ENCODE measurements at regions not wholly inside any gene's neighbourhood (a gene's known extent, or its start where the extent isn't known, plus 50 kb on each side); places are given as distances from the start of the nearest gene placed in this dataset.
"Not testable (repeated sequence)": the region's sequence is repeated elsewhere in the genome, so short reads cannot be mapped to it uniquely, and the experiment has no call there.

DNA sequence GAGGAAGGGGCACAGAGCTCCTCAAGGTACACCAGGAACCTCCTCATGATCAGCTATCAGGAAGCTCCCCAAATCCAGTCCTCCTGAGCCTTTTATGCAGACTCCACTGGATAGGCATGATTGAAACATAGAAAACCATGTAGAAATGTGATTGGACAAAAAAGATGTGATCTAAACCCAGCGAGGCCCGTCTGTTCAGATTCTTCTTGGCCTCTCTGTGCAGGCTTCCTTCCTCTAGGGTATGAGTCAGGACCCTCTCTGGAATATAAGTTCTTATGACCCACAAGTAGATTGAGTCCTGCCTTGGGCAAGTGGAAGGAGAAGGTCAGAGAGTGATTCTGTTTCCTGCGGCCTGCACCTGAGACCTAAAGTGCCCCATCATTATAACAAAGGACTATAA, 166.3 kb downstream of the PHLDA1 start:
- DNase-seq (ENCODE audit: low read depth) = no peak

DNA sequence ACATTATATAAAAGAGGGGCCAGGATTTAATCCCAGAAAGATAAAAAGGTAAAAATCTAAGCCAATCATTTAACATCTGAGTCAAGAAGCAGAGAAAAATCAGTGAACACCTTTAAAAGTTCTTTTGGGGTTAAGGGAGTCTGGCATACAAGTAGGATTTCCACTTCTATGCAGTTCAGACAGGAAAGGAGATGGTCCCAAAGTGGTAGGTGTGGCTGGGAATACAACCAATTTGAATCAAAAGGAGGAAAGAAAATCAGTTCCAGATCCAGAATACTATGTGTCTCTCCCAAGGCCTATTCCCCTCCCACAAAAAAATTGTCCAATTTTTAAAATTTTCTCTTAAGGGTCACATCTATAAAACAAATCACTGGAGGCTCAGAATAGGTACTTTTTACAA, 167.4 kb downstream of the PHLDA1 start:
- no peak for DNase-seq (ENCODE audit: low read depth)

DNA sequence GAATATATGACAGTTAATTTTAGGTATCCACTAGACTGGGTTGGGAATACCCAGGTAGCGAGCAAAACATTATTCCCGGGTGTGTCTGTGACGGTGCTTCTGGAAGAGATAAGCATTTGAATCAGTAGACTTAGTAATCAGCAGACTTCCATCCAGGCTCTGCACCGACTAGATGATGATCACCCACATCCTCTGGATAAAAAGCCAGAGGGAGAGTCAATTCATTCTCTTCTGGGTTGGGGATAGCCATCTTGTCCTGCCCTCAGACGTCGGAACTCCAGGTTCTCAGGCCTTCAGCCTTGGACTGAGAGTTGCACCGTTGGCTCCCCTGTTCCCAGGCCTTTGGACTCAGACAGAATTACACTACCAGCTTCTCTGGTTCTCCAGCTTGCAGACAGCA, 168.0 kb downstream of the PHLDA1 start:
- no peak for DNase-seq (ENCODE audit: low read depth)

DNA sequence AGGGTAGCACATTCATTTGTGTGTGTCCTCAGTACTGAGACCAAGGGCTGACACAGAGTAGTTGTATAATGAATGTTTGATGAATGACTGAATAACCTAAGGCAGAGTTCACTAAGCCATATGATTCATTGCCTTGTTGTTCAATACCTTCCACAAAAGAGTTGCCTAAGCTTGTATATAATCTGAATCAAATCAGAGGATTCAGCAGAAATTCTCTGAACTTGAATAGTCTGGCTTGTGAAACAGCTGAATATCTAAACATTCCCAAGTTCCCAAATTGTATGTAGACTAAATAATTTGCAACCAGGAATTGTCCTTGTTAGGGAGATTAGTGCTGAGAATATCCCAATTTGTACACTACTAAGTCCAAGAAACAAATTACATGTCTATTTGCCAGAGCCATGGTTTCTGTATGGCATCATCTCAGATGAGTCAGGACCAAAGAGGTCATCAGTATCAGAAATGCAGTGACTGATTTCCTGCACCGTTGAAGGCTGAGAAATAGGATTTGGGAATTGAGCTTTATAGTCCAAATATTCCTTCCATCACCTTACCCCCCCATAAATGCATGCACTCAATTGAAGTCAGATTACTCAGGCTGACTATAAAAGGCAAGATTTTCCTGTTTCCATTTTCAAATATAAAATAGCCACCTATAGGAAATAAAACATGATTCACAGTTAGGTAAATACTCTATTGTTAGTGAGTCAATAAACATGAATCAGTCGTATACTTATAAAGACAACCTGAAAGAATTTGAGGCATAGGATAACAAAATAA, 168.7 kb downstream of the PHLDA1 start:
- peak; percentile 81 for DNase-seq (ENCODE audit: low read depth)

DNA sequence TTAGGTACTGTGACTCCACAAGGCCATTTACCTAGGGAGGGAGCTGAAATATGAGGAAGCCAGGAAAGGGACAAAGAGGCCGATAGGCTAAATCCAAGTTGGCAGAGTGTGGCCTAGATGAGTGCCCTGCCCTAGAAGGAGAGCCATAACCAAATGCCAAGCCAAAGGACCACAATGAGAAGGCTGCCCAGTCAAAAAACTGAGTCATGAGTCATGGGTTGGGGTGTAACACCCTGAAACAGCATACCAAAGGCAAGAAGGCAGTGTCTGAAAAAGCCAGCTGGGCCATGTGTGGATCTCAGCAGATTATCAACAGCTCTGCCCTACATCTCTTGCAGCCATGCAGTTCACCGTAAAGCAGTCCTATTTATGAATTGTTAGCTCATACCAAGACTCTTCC, 171.7 kb downstream of the PHLDA1 start:
- peak; percentile 46 for DNase-seq (ENCODE audit: low read depth)

DNA sequence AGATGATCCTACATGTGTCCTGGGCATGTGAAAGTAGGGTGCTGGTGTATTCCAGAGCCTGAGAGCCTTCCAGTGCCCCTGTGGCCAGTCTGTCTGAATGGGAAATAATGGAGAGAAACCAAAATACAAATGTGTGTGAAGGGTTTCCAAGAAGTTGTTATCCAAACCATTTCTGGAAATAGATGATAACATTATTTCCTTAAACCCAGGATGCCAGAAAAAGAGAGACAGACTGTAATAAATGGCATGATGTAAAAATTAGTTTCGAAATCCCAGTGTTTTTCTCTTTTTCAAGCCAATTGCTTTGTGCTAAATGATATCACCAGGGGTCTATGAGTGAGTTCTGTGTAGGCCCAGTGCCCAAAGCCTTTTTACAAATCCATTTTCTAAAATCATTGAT, 175.3 kb downstream of the PHLDA1 start:
- DNase-seq (ENCODE audit: low read depth) = no peak

DNA sequence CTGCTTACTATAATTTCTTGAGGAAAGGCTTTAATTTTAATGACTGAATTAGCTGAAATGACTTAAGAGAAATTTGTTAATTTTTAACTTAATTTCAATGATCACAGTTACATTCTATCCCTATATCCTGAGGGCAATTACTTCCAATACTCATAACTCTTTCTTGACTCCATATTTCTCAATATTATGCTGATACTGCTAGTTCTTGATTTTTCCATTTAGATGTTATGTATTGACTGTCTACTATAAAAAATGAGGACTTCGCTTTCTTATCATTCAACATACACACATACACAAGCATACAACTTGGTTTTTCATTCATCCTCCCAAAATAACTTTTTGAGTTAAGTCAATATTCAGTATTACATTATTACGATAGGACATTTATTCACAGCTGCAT, 176.2 kb downstream of the PHLDA1 start:
- DNase-seq (ENCODE audit: low read depth) = no peak

DNA sequence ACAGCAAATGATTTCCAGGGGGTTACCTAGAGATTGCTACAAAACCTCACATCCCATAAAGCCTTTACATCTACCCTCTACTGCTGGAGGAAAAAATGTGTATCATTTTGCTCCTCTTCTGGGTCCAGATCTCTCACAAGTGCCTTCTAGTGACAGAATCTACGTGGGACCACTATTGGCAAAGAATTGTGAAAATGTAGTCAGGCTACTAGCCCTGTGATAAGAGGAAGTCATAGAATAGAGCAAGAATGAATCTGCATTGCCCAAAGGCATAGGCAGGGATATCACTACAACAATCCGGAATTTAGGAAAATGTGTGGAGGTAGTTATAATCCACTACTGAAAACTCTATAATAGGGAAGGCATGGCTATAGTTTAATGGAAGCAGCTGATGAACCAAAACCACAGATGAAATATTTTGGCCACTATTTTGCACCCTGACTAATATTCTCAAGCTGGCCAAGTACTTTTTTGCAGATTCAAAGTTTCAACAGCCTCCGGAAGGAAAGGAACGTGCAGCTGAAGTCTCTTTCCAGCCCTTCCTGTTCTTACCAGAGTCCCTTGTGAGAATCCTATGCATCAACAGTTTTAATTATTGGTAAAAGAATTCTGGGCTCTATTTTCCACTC, 176.8 kb downstream of the PHLDA1 start:
- peak; percentile 81 for DNase-seq (ENCODE audit: low read depth)

DNA sequence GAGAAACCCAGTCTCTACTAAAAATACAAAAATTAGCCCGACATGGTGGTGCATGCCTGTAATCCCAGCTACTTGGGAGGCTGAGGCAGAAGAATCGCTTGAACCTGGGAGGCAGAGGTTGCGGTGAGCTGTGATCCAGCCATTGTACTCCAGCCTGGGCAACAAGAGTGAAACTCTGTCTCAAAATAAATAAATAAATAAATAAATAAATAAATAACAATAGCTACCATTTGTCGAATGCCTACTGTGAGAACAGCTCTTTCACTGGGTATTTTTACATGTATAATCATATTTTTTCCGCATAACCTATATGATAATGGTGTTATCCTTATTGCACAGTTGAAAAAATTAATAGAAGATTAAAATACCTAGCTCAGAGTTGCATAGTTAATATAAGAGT, 177.4 kb downstream of the PHLDA1 start:
- not testable (repeated sequence) for DNase-seq (ENCODE audit: low read depth)

DNA sequence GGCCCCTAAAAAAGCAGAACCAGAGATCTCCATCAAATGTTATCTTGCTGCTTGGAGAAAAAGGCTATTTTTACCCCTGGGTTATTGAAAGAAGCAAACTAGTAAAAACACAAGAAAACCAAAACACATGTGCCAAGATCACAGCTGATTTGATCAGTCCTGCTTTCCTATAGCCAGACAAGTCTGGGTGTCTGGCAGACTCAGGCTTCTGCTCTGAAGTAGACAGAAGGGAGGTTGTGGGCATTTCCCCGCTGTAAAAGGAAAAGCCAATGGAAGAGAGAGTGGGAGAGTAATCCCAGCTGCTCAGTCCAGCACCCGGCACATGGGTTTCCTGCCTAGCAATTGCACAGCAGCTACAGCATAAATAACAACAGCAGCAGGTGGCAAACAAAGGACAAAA, 177.9 kb downstream of the PHLDA1 start:
- peak; percentile 11 for DNase-seq (ENCODE audit: low read depth)

DNA sequence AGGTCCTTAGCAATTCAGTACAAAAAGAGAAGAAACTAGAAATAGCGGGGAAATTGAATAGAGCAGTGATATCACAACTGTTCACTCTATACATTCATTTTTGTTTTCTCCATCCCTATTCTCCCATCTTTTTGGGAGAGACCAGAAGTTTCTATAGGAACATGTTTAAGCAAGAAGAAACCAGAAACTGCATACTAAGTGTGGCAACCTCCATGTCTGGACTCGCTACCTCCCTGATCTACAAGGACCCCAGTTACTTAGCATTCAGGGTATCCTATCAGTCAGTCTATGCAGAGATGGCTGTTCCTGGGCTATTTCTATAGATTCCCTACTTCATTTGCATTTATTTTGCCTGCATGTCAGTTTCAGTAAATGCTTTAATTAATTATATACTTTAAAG, 178.6 kb downstream of the PHLDA1 start:
- DNase-seq (ENCODE audit: low read depth) = no peak

DNA sequence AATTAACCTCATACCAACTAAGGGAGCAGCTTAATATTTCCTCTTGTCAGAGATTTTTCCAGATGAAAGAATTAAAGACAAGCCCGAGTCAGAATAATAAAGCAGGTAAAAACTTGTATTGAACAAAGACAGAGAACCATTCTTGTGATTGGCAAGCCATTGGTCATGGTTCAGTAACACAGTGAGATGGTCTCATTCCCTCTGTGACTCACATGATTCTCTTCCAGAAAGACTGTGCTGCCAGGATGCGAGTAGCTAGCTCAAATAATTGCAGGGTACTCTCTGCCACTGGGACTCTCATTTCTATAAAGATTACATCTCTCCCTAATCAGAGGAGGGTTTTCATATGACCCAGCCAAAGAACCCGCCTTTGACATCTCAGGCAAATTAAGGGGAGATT, 179.4 kb downstream of the PHLDA1 start:
- peak; percentile 51 for DNase-seq (ENCODE audit: low read depth)

DNA sequence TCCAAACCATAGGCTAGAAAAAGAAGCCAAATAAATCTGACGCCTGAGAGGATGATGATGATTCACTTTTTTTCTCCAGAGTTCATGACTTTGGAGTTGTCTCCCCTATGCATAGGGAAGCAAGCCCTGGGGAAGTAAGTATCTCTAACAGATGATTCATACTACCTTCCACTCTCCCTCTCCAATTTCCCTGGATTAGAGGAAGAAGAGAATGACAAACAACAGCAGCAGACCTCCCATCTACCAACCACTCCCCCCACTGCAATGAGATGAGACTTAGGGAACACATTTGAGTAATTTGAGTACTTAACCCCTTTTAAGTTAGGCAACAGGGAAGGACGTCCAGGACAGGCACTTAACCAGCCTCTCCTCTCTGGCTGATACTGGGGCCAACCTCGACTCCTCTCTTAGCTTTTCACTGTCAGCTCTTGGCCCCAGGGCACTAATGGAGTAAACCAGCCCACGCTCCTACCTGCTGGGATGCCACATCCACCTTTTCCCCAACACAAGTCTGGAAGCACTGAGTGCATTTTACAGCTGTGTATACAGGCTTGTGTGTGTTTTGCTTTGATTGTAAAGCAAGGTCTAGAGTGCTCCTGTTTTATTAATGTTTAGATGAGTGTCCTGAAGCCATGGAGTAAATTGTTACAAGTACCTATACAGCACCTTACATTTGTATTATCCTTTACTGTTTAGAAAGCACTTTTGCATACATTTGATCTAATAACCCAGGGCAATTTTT, 180.7 kb downstream of the PHLDA1 start:
- peak; percentile 85 for DNase-seq (ENCODE audit: low read depth)

DNA sequence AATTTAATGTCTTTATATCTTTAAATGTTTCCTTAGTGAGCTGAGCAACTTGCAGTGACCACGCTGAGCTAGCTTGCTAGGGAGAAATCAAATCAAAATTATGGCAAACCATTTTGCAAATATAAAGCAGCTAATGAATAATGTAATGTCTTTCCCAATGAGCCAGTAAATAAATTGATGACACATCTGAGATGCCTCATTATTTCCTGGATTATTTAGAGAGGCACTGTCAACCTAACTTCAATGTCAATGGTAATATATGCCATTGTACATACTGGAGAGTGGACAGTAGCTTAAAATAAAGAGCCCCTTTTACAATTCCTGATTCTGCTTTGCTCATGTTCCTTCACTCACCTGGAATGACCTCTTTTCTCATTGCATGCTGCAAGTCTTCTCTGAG, 182.6 kb downstream of the PHLDA1 start:
- DNase-seq (ENCODE audit: low read depth) = no peak

DNA sequence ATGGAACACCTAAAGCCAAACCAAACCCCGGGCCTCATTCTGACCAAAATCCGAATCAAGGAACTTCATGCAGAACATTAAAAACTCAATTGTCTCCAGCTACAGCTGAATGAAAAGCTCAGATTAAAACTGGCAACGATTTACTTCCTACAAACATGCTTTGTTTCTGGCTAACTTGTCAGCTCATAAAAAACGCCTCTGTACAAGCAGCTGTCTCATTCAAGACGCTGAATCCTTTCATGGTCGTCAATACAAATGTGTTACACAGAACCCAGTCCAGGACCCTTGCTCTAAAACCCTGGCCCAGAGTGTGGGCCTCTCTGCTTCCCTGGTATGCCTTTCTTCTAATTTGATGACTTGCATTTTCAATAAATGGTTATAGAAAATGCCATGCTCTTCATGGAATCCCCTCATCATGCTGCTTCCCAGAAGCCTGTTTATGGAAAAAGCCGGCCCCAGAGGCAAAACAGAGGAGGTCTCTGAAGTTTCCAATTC, 183.1 kb downstream of the PHLDA1 start:
- no peak for DNase-seq (ENCODE audit: low read depth)

DNA sequence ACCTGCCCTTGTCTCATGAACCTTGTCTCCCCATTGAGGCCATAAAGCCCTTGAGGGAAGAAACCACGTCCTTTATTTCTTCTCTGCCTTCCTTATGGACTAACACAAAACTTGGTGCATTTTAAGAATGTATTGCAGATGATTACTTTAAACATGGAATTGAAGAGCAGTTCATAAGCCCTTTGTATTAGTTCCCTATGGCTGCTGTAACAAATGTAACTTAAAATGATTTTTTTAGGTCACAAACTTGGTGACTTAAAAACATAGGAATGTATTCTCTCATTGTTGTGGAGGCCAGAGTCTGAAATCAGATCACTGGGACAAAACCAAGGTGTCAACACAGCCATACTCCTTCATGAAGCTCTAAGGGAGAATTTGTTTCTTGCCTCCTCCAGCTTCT, 185.5 kb downstream of the PHLDA1 start:
- no peak for DNase-seq (ENCODE audit: low read depth)

DNA sequence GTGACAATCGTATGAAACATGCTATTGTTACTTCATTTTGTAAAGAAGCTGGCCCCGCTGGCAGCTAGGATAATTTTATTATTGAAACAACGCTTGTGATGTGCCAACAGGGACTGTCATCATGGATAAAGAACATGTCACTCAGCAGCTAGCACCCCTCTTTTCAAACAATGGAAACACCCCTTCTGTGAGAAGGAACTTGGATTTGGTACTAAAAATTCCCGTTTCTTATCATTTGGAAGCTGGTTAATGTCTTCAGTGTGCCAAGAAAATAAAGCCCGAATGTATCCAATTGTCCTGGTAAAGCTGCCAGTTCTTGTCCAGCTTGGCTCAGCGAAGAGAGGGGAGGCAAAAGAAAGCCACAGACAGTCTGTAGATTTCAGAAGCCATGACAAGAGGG, 186.6 kb downstream of the PHLDA1 start:
- DNase-seq (ENCODE audit: low read depth) = no peak

DNA sequence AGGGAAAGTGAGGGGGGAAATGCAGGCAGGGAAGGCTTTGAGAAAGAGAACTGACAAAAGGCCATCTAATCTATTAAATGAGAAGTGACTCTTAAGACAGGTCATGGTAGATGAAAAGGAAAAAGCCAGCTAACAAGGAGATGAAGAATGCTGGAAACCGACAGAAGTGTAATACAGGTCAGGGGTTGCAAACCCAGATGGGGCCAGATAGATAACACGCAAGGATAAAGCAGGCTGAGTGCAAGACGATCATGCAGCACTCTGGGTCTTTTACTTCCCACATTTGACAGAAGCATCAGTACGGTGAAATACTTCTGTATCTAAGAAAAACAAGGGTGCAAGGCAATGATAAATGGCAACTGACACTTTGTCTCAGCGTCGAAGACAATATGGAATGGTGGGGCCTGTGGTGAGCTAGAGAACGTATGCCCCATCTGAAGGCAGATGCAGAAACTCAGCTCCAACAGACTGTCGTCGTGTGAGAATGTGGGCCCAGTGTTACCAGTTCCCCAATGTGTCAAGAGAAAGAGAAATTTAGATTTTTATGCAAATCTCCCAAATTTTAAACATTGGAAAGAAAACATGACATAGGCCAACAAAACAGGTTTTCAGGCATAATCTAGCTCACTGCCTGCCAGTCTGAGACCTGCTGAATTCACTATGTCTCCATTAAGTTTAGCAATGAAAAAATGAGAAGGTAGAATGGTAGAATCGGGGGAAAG, 187.4 kb downstream of the PHLDA1 start:
- no peak for DNase-seq (ENCODE audit: low read depth)

DNA sequence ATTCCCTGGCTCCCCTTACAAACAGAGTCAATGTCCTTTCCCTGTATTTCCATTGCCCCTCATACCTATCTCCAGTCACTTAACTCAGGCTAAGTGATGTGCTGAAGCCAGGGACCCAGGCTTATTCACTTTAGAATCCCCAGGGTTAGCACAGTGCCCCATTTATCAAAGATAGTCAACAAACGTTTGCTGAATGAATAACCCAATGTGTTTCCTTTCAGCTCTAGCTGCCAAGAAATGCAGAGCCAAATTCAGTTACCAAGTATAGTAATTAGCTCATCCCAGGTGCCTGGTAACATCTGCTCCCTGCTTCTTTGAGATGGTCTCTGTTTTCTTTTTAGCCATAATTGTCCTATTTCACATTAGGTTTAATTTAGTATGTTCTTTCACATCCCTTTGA, 189.5 kb downstream of the PHLDA1 start:
- no peak for DNase-seq (ENCODE audit: low read depth)

DNA sequence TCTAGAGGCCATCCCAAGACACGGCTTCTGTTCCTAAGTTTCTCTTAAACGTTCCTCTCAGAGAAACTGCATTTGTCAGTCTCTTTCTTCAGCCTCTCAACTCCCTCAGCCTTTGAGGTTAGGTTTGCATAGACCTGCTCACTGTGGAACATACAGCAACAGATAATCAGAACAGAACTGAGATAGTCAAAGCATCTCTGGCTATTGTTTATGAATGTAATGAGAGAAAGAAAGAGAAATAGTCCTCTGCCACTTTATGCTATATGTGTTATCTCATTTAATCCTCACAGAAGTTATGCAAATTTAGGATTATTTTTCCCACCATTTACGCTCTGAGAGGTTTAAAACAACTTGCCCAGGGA, 190.6 kb downstream of the PHLDA1 start:
- DNase-seq (ENCODE audit: low read depth) = no peak

DNA sequence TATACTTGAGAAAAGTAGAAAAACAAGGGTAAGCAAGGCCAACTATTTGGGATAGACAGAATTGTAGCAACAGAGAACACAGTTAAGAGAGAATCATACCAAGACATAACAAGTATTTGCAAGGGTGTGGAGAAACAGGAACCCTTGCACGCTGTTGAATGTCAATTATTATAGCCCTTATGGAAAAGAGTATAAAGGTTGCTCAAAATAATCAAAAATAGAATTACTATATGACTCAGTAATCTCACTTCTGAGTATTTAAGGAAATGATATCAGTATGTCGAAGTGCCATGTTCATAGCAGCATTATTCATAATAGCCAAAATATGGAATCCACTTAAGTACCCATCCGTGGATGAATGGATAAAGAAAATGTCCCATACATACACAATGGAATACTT, 193.3 kb downstream of the PHLDA1 start:
- DNase-seq (ENCODE audit: low read depth) = no peak

DNA sequence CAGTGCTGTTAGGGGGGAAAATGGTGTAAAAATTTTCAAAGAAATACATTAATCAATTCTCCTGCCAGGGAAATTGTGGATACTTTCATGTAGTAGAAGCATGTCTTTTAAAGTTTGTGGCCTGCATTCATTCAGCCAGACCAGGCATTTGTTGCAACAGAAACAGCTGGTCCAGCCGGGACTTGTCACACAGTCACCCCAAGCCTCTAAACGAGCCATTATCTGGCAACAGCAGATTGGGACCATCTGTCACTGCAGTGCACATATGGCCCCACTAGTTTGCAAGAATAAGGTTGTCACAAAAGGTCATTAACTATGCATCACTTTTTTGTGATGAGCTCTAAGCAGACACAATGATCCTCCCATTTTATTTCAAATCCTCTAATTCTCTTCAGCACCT, 193.9 kb downstream of the PHLDA1 start:
- DNase-seq (ENCODE audit: low read depth) = no peak

DNA sequence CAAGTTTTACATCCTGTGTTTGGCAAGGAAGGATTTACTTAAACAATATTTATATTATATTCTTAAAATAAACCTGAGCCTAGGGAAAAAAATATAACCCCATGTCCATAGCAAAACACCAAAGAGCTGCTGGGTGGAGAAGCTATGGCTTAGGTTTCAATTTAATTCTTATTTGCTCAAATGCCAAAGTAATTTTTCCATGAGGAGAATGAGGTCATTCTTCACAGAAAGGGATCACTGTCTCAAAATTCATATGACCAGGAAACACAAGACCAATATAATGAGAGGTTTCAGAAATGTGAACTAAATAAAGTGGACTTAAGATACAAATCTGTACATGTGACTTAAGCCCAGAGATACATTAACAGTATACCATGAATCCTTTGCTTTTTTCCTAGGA, 195.0 kb downstream of the PHLDA1 start:
- no peak for DNase-seq (ENCODE audit: low read depth)
